ENCODE measurements at regions not wholly inside any gene's neighbourhood (a gene's known extent, or its start where the extent isn't known, plus 50 kb on each side); places are given as distances from the start of the nearest gene placed in this dataset.

DNA sequence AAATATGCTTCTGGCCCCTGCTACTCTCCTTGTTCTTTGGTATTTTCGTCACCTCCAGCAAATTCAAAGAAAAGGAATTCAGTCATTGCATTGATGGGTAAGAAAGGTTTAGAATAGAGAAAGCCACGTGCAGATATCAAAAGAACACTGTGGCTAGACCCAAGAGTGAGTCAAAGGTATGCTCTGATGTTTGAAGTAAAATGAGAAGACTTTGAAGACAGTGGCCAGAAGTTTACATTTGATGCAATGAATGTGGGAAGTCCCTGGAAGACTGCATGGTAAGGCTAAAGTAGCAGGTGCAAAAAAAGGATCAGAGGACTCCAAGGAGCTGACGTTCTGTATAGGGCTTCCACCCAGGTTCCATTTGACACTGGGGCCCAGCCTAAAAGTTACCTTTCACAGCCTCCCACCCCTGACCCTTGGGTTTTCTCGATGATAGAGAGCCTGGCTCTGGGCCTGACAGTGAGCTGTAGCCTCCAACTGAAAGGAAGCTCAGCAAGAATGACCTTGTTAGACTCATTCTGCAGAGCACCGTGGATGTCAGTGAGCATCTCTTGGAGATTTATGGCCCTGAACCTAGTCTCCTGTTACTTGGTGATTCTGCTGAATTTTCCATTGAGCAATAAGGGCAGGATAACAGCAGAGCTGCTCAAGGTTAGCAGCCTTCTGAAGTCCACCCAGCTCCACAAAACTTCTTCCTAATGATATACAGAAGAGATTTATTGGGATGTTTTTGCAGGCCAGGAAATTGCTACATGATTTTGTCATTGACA is 223.7 kb upstream of the RBBP8 start:
- no TSS peak for BruUV-seq (replicated peaks)
- H3K4me1 ChIP-seq (ENCODE audit: insufficient read depth, low read length, poor library complexity, severe bottlenecking) = peaks cover 6% of the 10 kb centered on the region
- intact Hi-C loops (cut with micrococcal nuclease; ENCODE audit: unreplicated experiment) = loop anchor here (5.0 kb wide), 1 partner anchor 797 kb away; no protein-coding TSS in a partner anchor
- H3K9me3 ChIP-seq (ENCODE audit: low read depth, low read length, poor library complexity, severe bottlenecking) = no peaks in the 10 kb centered on the region
- no peak overlapping the region for H3K27ac ChIP-seq (ENCODE audit: low read depth, low read length, poor library complexity, severe bottlenecking)
- no peak for TF ChIP-seq EZH2 (IDR thresholded peaks at IDR 0.05; ENCODE audit: borderline replicate concordance, low read depth, low read length, poor library complexity, severe bottlenecking)
- TF ChIP-seq, protein P1, sequence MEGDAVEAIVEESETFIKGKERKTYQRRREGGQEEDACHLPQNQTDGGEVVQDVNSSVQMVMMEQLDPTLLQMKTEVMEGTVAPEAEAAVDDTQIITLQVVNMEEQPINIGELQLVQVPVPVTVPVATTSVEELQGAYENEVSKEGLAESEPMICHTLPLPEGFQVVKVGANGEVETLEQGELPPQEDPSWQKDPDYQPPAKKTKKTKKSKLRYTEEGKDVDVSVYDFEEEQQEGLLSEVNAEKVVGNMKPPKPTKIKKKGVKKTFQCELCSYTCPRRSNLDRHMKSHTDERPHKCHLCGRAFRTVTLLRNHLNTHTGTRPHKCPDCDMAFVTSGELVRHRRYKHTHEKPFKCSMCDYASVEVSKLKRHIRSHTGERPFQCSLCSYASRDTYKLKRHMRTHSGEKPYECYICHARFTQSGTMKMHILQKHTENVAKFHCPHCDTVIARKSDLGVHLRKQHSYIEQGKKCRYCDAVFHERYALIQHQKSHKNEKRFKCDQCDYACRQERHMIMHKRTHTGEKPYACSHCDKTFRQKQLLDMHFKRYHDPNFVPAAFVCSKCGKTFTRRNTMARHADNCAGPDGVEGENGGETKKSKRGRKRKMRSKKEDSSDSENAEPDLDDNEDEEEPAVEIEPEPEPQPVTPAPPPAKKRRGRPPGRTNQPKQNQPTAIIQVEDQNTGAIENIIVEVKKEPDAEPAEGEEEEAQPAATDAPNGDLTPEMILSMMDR (conservative IDR thresholded peaks at IDR 0.05; ENCODE audit: low read depth, low read length) = no peak
- no peak overlapping the region for H3K4me3 ChIP-seq (ENCODE audit: low read depth, low read length, poor library complexity, severe bottlenecking)
- H3K36me3 ChIP-seq (ENCODE audit: insufficient read depth, low read length, poor library complexity, severe bottlenecking) = no peaks in the 10 kb centered on the region
- no peak for DNase-seq (ENCODE audit: low spot score)
- H3K27me3 ChIP-seq (replicated peaks; ENCODE audit: insufficient read depth, low read depth, low read length, poor library complexity) = no peaks in the 10 kb centered on the region
- ChIA-PET POLR2A (ENCODE audit: low non-redundant PET) (no interaction called here), CTCF (no interaction called here)

DNA sequence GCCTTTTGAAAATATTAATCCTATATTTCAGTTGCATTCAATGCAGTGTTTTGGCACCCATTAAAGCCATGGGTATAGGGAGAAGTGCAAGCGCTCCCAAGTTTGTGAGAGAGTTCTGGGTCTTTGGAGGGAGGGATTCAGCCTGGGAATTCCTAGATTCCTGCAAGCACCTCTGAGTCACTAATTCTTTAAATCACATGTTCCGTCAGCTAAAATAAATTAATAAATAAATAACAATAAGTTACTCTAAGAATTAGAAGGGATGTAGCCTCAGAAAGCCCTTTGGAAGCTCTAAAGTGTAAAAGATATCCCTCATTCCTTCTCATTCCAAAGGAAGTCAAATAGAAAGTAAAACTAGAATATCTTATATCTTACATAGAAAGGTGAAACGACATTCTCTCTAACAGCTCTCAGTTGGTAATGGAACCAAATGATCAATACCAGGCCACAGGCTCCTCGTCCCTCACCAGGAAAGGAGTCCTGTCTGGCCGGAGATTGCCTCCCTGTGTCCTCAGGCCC is 222.4 kb upstream of the RBBP8 start:
- POLR2A ChIA-PET (ENCODE audit: low non-redundant PET) = no interaction called here

DNA sequence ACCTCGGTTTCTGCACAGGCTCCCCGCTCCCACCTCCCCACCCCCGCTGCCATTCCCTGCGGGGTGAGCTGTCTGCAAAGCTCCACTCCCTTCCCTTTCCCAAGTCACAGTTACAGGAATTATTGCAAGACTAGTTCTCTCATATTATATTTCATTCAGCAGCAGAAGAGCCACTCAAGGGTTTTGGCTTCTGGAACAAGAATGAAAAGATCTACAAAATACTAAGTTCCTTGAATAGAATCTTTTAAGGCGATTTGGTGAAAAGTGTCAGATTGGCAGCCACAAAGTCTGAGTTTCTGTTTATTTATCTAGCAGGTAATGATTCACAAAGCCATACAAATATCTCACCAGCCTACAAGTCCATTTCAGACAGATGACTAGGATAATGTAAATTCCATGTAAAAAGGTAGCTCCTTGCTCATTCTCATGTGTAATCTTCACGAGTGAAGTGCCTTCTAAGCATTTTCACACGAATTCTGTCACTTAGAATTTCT is 221.9 kb upstream of the RBBP8 start:
- H3K4me3 ChIP-seq (ENCODE audit: low read depth, low read length, poor library complexity, severe bottlenecking) = no peak overlapping the region
- H3K36me3 ChIP-seq (ENCODE audit: insufficient read depth, low read length, poor library complexity, severe bottlenecking) = no peaks in the 10 kb centered on the region
- H3K4me1 ChIP-seq (ENCODE audit: insufficient read depth, low read length, poor library complexity, severe bottlenecking) = no peaks in the 10 kb centered on the region
- ChIA-PET POLR2A (ENCODE audit: low non-redundant PET) (no interaction called here), CTCF (no interaction called here)
- no peak overlapping the region for H3K27ac ChIP-seq (ENCODE audit: low read depth, low read length, poor library complexity, severe bottlenecking)
- no peaks in the 10 kb centered on the region for H3K27me3 ChIP-seq (replicated peaks; ENCODE audit: insufficient read depth, low read depth, low read length, poor library complexity)
- BruUV-seq (replicated peaks) = no TSS peak
- no peaks in the 10 kb centered on the region for H3K9me3 ChIP-seq (ENCODE audit: low read depth, low read length, poor library complexity, severe bottlenecking)
- no peak for DNase-seq (ENCODE audit: low spot score)
- intact Hi-C loops (cut with micrococcal nuclease; ENCODE audit: unreplicated experiment) = no loop called here
- TF ChIP-seq, protein P1 (conservative IDR thresholded peaks at IDR 0.05; ENCODE audit: low read depth, low read length) = no peak
- no peak for TF ChIP-seq EZH2 (IDR thresholded peaks at IDR 0.05; ENCODE audit: borderline replicate concordance, low read depth, low read length, poor library complexity, severe bottlenecking)

More for the DNA sequence above, 222.4 kb upstream of the RBBP8 start:
- Histone ChIP-seq H3K27ac (ENCODE audit: low read depth, low read length, poor library complexity, severe bottlenecking) (no peak overlapping the region), H3K27me3 (replicated peaks; ENCODE audit: insufficient read depth, low read depth, low read length, poor library complexity) (no peaks in the 10 kb centered on the region), H3K9me3 (ENCODE audit: low read depth, low read length, poor library complexity, severe bottlenecking) (no peaks in the 10 kb centered on the region), H3K4me3 (ENCODE audit: low read depth, low read length, poor library complexity, severe bottlenecking) (no peak overlapping the region), H3K4me1 (ENCODE audit: insufficient read depth, low read length, poor library complexity, severe bottlenecking) (no peaks in the 10 kb centered on the region), H3K36me3 (ENCODE audit: insufficient read depth, low read length, poor library complexity, severe bottlenecking) (no peaks in the 10 kb centered on the region)
- intact Hi-C loops (cut with micrococcal nuclease; ENCODE audit: unreplicated experiment) = no loop called here
- TF ChIP-seq, protein P1 (conservative IDR thresholded peaks at IDR 0.05; ENCODE audit: low read depth, low read length) = no peak
- TF ChIP-seq EZH2 (IDR thresholded peaks at IDR 0.05; ENCODE audit: borderline replicate concordance, low read depth, low read length, poor library complexity, severe bottlenecking) = no peak
- BruUV-seq (replicated peaks) = no TSS peak
- CTCF ChIA-PET = no interaction called here
- no peak for DNase-seq (ENCODE audit: low spot score)
